ENCODE measurements at regions not wholly inside any gene's neighbourhood (a gene's known extent, or its start where the extent isn't known, plus 50 kb on each side); places are given as distances from the start of the nearest gene placed in this dataset.

- Mint-ChIP-seq H3K4me3 (ENCODE audit: unreplicated experiment) (no peak overlapping the region), H3K27me3 (ENCODE audit: unreplicated experiment) (no peaks in the 10 kb centered on the region), H3K36me3 (ENCODE audit: unreplicated experiment) (no peaks in the 10 kb centered on the region), H3K9me3 (ENCODE audit: unreplicated experiment) (no peaks in the 10 kb centered on the region), H3K27ac (ENCODE audit: unreplicated experiment) (no peak overlapping the region), H3K4me1 (ENCODE audit: unreplicated experiment) (no peaks in the 10 kb centered on the region)
- TF ChIP-seq CTCF (IDR thresholded peaks at IDR 0.05) = no peak
- no peak for DNase-seq (ENCODE audit: extremely low spot score, unreplicated experiment)
Measured at GRCh38 chr4:34043131-34043530, 2201.2 kb downstream of the ARAP2 start.

- DNase-seq (ENCODE audit: extremely low spot score, unreplicated experiment) = no peak
Measured at GRCh38 chr4:34046580-34046979, 2197.7 kb downstream of the ARAP2 start.

GRCh38 chr4:34047363-34047762 lies 2197.0 kb downstream of the ARAP2 start:
- no peak overlapping the region for H3K27ac Mint-ChIP-seq (ENCODE audit: unreplicated experiment)
- no peaks in the 10 kb centered on the region for H3K36me3 Mint-ChIP-seq (ENCODE audit: unreplicated experiment)
- no peaks in the 10 kb centered on the region for H3K27me3 Mint-ChIP-seq (ENCODE audit: unreplicated experiment)
- H3K9me3 Mint-ChIP-seq (ENCODE audit: unreplicated experiment) = no peaks in the 10 kb centered on the region
- no peak for TF ChIP-seq CTCF (IDR thresholded peaks at IDR 0.05)
- DNase-seq (ENCODE audit: extremely low spot score, unreplicated experiment) = no peak
- H3K4me1 Mint-ChIP-seq (ENCODE audit: unreplicated experiment) = no peaks in the 10 kb centered on the region
- no peak overlapping the region for H3K4me3 Mint-ChIP-seq (ENCODE audit: unreplicated experiment)

More at GRCh38 chr4:34046580-34046979, 2197.7 kb downstream of the ARAP2 start:
- H3K4me1 Mint-ChIP-seq (ENCODE audit: unreplicated experiment) = no peaks in the 10 kb centered on the region
- no peaks in the 10 kb centered on the region for H3K36me3 Mint-ChIP-seq (ENCODE audit: unreplicated experiment)
- no peaks in the 10 kb centered on the region for H3K27me3 Mint-ChIP-seq (ENCODE audit: unreplicated experiment)
- H3K4me3 Mint-ChIP-seq (ENCODE audit: unreplicated experiment) = no peak overlapping the region
- H3K27ac Mint-ChIP-seq (ENCODE audit: unreplicated experiment) = no peak overlapping the region
- TF ChIP-seq CTCF (IDR thresholded peaks at IDR 0.05) = no peak
- H3K9me3 Mint-ChIP-seq (ENCODE audit: unreplicated experiment) = no peaks in the 10 kb centered on the region

- Mint-ChIP-seq H3K4me3 (ENCODE audit: unreplicated experiment) (no peak overlapping the region), H3K4me1 (ENCODE audit: unreplicated experiment) (no peaks in the 10 kb centered on the region), H3K27ac (ENCODE audit: unreplicated experiment) (no peak overlapping the region), H3K27me3 (ENCODE audit: unreplicated experiment) (no peaks in the 10 kb centered on the region), H3K9me3 (ENCODE audit: unreplicated experiment) (no peaks in the 10 kb centered on the region), H3K36me3 (ENCODE audit: unreplicated experiment) (no peaks in the 10 kb centered on the region)
- no peak for DNase-seq (ENCODE audit: extremely low spot score, unreplicated experiment)
- TF ChIP-seq CTCF (IDR thresholded peaks at IDR 0.05) = no peak
Measured at GRCh38 chr4:34066126-34066525, 2178.2 kb downstream of the ARAP2 start.

GRCh38 chr4:34091451-34091850 lies 2152.9 kb downstream of the ARAP2 start:
- no peak for DNase-seq (ENCODE audit: extremely low spot score, unreplicated experiment)
- H3K4me3 Mint-ChIP-seq (ENCODE audit: unreplicated experiment) = no peak overlapping the region
- peaks cover 3% of the 10 kb centered on the region for H3K4me1 Mint-ChIP-seq (ENCODE audit: unreplicated experiment)
- peaks cover 2% of the 10 kb centered on the region for H3K36me3 Mint-ChIP-seq (ENCODE audit: unreplicated experiment)
- no peaks in the 10 kb centered on the region for H3K27me3 Mint-ChIP-seq (ENCODE audit: unreplicated experiment)
- no peak overlapping the region for H3K27ac Mint-ChIP-seq (ENCODE audit: unreplicated experiment)
- no peak for TF ChIP-seq CTCF (IDR thresholded peaks at IDR 0.05)
- H3K9me3 Mint-ChIP-seq (ENCODE audit: unreplicated experiment) = peaks cover 5% of the 10 kb centered on the region
